ENCODE measurements at regions not wholly inside any gene's neighbourhood (a gene's known extent, or its start where the extent isn't known, plus 50 kb on each side); places are given as distances from the start of the nearest gene placed in this dataset.

GRCh38 chr12:97209997-97210396 is 252.6 kb upstream of the RMST start:
- H3K36me3 ChIP-seq (ENCODE audit: control insufficient read depth, insufficient read depth, low read length): no peaks in the 10 kb centered on the region
- no peaks in the 10 kb centered on the region for H3K4me1 ChIP-seq (ENCODE audit: control insufficient read depth, insufficient read depth, low read length)
- no peak overlapping the region for H3K9ac ChIP-seq (ENCODE audit: extremely low read depth, low read length, poor library complexity, severe bottlenecking)
- Mint-ChIP-seq H3K36me3 (ENCODE audit: low read depth) (no peaks in the 10 kb centered on the region), H3K4me1 (no peaks in the 10 kb centered on the region), H3K27me3 (ENCODE audit: insufficient read depth) (no peaks in the 10 kb centered on the region), H3K4me3 (no peak overlapping the region), H3K27ac (no peak overlapping the region), H3K9me3 (peaks cover 20% of the 10 kb centered on the region)
- no peak for TF ChIP-seq CTCF (conservative IDR thresholded peaks at IDR 0.05)
- DNase-seq: no peak
- H3K4me3 ChIP-seq (ENCODE audit: low read length): no peak overlapping the region
- WGBS, 2 experiments (ENCODE audit: insufficient coverage in 1 of 2, insufficient read length in 1 of 2): 83 to 100% methylated on average over 1 of the region's 1 CpG
- H3K27ac ChIP-seq (ENCODE audit: low read depth, low read length): no peak overlapping the region
- no peaks in the 10 kb centered on the region for H3K27me3 ChIP-seq (ENCODE audit: control insufficient read depth, insufficient read depth, low read length, poor library complexity, severe bottlenecking)
- H3K9me3 ChIP-seq (ENCODE audit: control insufficient read depth, low read length): no peaks in the 10 kb centered on the region

- Histone ChIP-seq H3K27me3 (ENCODE audit: control insufficient read depth, insufficient read depth, low read length, poor library complexity, severe bottlenecking) (no peaks in the 10 kb centered on the region), H3K4me3 (ENCODE audit: low read length) (no peak overlapping the region), H3K9ac (ENCODE audit: extremely low read depth, low read length, poor library complexity, severe bottlenecking) (no peak overlapping the region), H3K27ac (ENCODE audit: low read depth, low read length) (peak overlapping the region; percentile 50), H3K36me3 (ENCODE audit: control insufficient read depth, insufficient read depth, low read length) (no peaks in the 10 kb centered on the region), H3K4me1 (ENCODE audit: control insufficient read depth, insufficient read depth, low read length) (no peaks in the 10 kb centered on the region), H3K9me3 (ENCODE audit: control insufficient read depth, low read length) (no peaks in the 10 kb centered on the region)
- no peak for TF ChIP-seq CTCF (conservative IDR thresholded peaks at IDR 0.05)
- WGBS, 2 experiments (ENCODE audit: insufficient coverage in 1 of 2, insufficient read length in 1 of 2): 83% methylated on average over 1 of the region's 1 CpG; no CpG with 5 or more reads in 1 of the 2 experiments
- Mint-ChIP-seq H3K4me3 (no peak overlapping the region), H3K36me3 (ENCODE audit: low read depth) (no peaks in the 10 kb centered on the region), H3K27me3 (ENCODE audit: insufficient read depth) (no peaks in the 10 kb centered on the region), H3K9me3 (peaks cover 11% of the 10 kb centered on the region), H3K4me1 (no peaks in the 10 kb centered on the region), H3K27ac (no peak overlapping the region)
- DNase-seq: no peak
Observed at GRCh38 chr12:97211416-97211930, 251.1 kb upstream of the RMST start.

GRCh38 chr12:97216848-97217247 is 245.8 kb upstream of the RMST start:
- no peak for DNase-seq
- H3K4me1 Mint-ChIP-seq: peaks cover 13% of the 10 kb centered on the region
- WGBS, 2 experiments (ENCODE audit: insufficient coverage in 1 of 2, insufficient read length in 1 of 2): 83 to 86% methylated on average over 1 of the region's 1 CpG

More at GRCh38 chr12:97216848-97217247, 245.8 kb upstream of the RMST start:
- no peaks in the 10 kb centered on the region for H3K9me3 ChIP-seq (ENCODE audit: control insufficient read depth, low read length)
- H3K27me3 Mint-ChIP-seq (ENCODE audit: insufficient read depth): no peaks in the 10 kb centered on the region
- H3K27me3 ChIP-seq (ENCODE audit: control insufficient read depth, insufficient read depth, low read length, poor library complexity, severe bottlenecking): no peaks in the 10 kb centered on the region
- H3K36me3 ChIP-seq (ENCODE audit: control insufficient read depth, insufficient read depth, low read length): no peaks in the 10 kb centered on the region
- no peaks in the 10 kb centered on the region for H3K4me1 ChIP-seq (ENCODE audit: control insufficient read depth, insufficient read depth, low read length)
- no peak overlapping the region for H3K27ac Mint-ChIP-seq
- H3K36me3 Mint-ChIP-seq (ENCODE audit: low read depth): no peaks in the 10 kb centered on the region
- H3K4me3 ChIP-seq (ENCODE audit: low read length): no peak overlapping the region
- H3K9ac ChIP-seq (ENCODE audit: extremely low read depth, low read length, poor library complexity, severe bottlenecking): no peak overlapping the region
- no peaks in the 10 kb centered on the region for H3K9me3 Mint-ChIP-seq
- no peak for TF ChIP-seq CTCF (conservative IDR thresholded peaks at IDR 0.05)
- no peak overlapping the region for H3K27ac ChIP-seq (ENCODE audit: low read depth, low read length)
- no peak overlapping the region for H3K4me3 Mint-ChIP-seq

Data from endodermal cell (in vitro differentiated cells).